ENCODE measurements at regions not wholly inside any gene's neighbourhood (a gene's known extent, or its start where the extent isn't known, plus 50 kb on each side); places are given as distances from the start of the nearest gene placed in this dataset.

- TF ChIP-seq CTCF (IDR thresholded peaks at IDR 0.05; ENCODE audit: unreplicated experiment): no peak
- DNase-seq (ENCODE audit: unreplicated experiment): no peak
- intact Hi-C loops (cut with micrococcal nuclease): no loop called here
- no peaks in the 10 kb centered on the region for H3K27me3 Mint-ChIP-seq (ENCODE audit: insufficient read depth, unreplicated experiment)
- BruUV-seq (replicated peaks): no TSS peak
- POLR2A ChIA-PET: no interaction called here
- H3K27ac Mint-ChIP-seq (ENCODE audit: low read depth, unreplicated experiment): no peak overlapping the region
- H3K36me3 Mint-ChIP-seq (ENCODE audit: insufficient read depth, unreplicated experiment): no peaks in the 10 kb centered on the region
- H3K4me1 Mint-ChIP-seq (ENCODE audit: insufficient read depth, unreplicated experiment): peaks cover 15% of the 10 kb centered on the region
- H3K9me3 Mint-ChIP-seq (ENCODE audit: unreplicated experiment): no peaks in the 10 kb centered on the region
- CTCF ChIA-PET: no interaction called here
- no peak overlapping the region for H3K4me3 Mint-ChIP-seq (ENCODE audit: unreplicated experiment)
Measured at GRCh38 chr9:84179531-84179930, 161.0 kb downstream of the SLC28A3 start.

- no TSS peak for BruUV-seq (replicated peaks)
- no peak for DNase-seq (ENCODE audit: unreplicated experiment)
- Mint-ChIP-seq H3K36me3 (ENCODE audit: insufficient read depth, unreplicated experiment) (no peaks in the 10 kb centered on the region), H3K27ac (ENCODE audit: low read depth, unreplicated experiment) (no peak overlapping the region), H3K9me3 (ENCODE audit: unreplicated experiment) (no peaks in the 10 kb centered on the region), H3K4me1 (ENCODE audit: insufficient read depth, unreplicated experiment) (peaks cover 4% of the 10 kb centered on the region), H3K27me3 (ENCODE audit: insufficient read depth, unreplicated experiment) (no peaks in the 10 kb centered on the region), H3K4me3 (ENCODE audit: unreplicated experiment) (no peak overlapping the region)
- POLR2A ChIA-PET: no interaction called here
- intact Hi-C loops (cut with micrococcal nuclease): no loop called here
- CTCF ChIA-PET: interaction anchor here (1.2 to 2.2 kb wide), 2 partner anchors 10 to 14 kb away, joined by 3 to 10 read pairs; no protein-coding TSS in a partner anchor
- TF ChIP-seq CTCF (IDR thresholded peaks at IDR 0.05; ENCODE audit: unreplicated experiment): no peak
Measured at GRCh38 chr9:84187090-84187489, 153.5 kb downstream of the SLC28A3 start.

- no peaks in the 10 kb centered on the region for H3K9me3 Mint-ChIP-seq (ENCODE audit: unreplicated experiment)
- no peak for TF ChIP-seq CTCF (IDR thresholded peaks at IDR 0.05; ENCODE audit: unreplicated experiment)
- no peaks in the 10 kb centered on the region for H3K27me3 Mint-ChIP-seq (ENCODE audit: insufficient read depth, unreplicated experiment)
- no peak for DNase-seq (ENCODE audit: unreplicated experiment)
- intact Hi-C loops (cut with micrococcal nuclease): no loop called here
- CTCF ChIA-PET: interaction anchor here (0.6 to 0.7 kb wide), 3 partner anchors 13 to 193 kb away, joined by 3 to 4 read pairs (median 3); no protein-coding TSS in a partner anchor
- no peaks in the 10 kb centered on the region for H3K4me1 Mint-ChIP-seq (ENCODE audit: insufficient read depth, unreplicated experiment)
- H3K27ac Mint-ChIP-seq (ENCODE audit: low read depth, unreplicated experiment): no peak overlapping the region
- no peaks in the 10 kb centered on the region for H3K36me3 Mint-ChIP-seq (ENCODE audit: insufficient read depth, unreplicated experiment)
- no peak overlapping the region for H3K4me3 Mint-ChIP-seq (ENCODE audit: unreplicated experiment)
- POLR2A ChIA-PET: interaction anchor here (0.8 kb wide), 2 partner anchors 15 to 227 kb away, joined by 3 to 4 read pairs; no protein-coding TSS in a partner anchor
- no TSS peak for BruUV-seq (replicated peaks)
Measured at GRCh38 chr9:84189904-84190303, 150.7 kb downstream of the SLC28A3 start.

GRCh38 chr9:84190411-84190810 lies 150.1 kb downstream of the SLC28A3 start:
- no TSS peak for BruUV-seq (replicated peaks)
- DNase-seq (ENCODE audit: unreplicated experiment): no peak
- Mint-ChIP-seq H3K27me3 (ENCODE audit: insufficient read depth, unreplicated experiment) (no peaks in the 10 kb centered on the region), H3K9me3 (ENCODE audit: unreplicated experiment) (no peaks in the 10 kb centered on the region), H3K4me1 (ENCODE audit: insufficient read depth, unreplicated experiment) (no peaks in the 10 kb centered on the region), H3K4me3 (ENCODE audit: unreplicated experiment) (no peak overlapping the region), H3K36me3 (ENCODE audit: insufficient read depth, unreplicated experiment) (no peaks in the 10 kb centered on the region), H3K27ac (ENCODE audit: low read depth, unreplicated experiment) (no peak overlapping the region)
- no peak for TF ChIP-seq CTCF (IDR thresholded peaks at IDR 0.05; ENCODE audit: unreplicated experiment)
- ChIA-PET POLR2A (no interaction called here), CTCF (interaction anchor here (0.6 to 0.7 kb wide), 3 partner anchors 17 to 194 kb away, joined by 3 to 4 read pairs (median 3); no protein-coding TSS in a partner anchor)
- intact Hi-C loops (cut with micrococcal nuclease): no loop called here

Data from MCF 10A (cell line).